HG03108 (cell line): ENCODE measurements at regions not wholly inside any gene's neighbourhood (a gene's known extent, or its start where the extent isn't known, plus 50 kb on each side); places are given as distances from the start of the nearest gene placed in this dataset.

Source experiments
- ATAC-seq: cut with Tn5 transposase; IDR thresholded peaks from one replicate; pipeline ENCODE4 v1.9.1; 2021; ENCODE audit warnings: moderate library complexity; ENCODE audit not compliant: unreplicated experiment

- ATAC-seq = no peak
Measured at GRCh38 chr14:100436745-100437406, 113.7 kb downstream of the SLC25A47 start.

DNA sequence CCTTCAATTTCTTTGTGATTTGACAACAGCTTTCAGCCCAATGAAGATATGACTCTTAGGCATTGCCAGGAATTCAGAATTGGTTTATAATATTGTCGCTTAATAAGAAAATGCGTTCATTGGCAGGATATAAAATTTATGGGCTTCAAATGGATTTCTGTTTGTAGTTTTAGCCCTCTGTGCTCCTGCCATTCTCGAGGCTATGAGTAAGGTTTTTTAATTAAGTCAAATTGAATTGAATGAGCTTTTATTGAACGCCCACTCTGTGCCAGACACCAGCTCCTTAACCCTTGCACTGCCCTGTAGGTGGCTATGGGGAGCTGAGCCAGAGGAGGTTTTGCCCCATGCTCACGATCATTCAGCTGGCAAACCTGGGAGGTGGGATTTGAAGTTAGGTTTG, 115.1 kb downstream of the SLC25A47 start:
- ATAC-seq = no peak

- ATAC-seq = no peak
Measured at GRCh38 chr14:100438678-100439592, 115.8 kb downstream of the SLC25A47 start.

DNA sequence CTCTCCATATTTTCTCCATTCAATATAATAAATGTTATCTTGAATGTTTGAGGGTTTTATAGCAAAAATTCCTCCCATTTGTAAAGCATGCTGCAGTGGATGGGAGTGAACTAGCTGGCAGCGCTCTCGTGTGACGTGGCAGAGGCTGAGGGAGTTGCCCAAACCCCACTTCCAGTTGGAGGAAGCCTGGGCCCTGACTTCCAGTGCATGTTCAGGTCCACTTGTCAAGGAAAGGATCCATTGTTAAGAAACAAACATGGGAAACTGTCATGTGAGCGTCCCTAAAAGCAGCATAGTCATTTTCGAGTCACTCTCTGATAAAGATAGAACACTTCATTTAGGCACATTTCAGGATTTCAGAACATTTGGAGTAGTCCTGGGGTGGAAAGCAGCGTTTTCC, 116.6 kb downstream of the SLC25A47 start:
- no peak for ATAC-seq

DNA sequence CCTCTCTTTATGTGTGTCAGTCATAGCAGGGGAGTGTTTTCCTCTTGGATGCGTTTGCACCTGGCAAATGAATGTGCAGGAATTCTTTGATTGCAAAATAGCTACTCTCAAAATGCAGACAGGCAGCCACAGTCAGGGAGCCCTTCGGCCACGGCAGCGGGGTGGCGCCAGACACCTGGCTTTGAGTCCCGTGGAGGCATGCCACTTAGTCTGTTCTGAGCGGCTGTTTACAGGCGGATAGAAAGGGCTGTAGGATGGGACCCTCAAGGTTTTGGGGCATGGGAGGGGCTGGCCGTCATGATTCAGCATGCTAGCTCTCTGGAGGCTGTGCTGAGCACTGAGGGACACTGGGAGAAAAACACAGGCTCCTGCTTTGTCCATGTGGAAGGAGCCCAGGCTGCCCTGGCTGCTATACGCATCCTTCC, 117.1 kb downstream of the SLC25A47 start:
- ATAC-seq = no peak

DNA sequence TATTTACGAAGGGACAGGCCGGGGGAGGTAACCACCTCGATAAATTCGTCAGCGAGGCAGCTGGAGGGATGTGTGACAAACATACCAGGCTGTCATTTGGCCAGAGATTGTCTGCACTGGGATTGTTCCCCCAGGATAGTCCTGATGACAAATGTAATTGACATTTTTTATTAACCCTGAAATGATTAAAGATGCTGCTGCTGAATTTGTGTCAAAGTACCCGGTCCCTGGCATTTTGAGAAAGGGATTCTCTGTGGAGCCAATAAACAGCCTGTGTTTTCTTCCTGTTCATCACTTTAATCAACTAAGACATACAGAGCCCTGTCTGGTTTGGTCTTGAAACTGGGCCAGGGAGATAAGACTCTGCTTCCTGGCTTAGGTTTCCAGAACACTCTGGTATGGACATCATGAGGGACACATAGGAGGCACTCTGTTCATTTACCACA, 117.6 kb downstream of the SLC25A47 start:
- ATAC-seq = no peak

DNA sequence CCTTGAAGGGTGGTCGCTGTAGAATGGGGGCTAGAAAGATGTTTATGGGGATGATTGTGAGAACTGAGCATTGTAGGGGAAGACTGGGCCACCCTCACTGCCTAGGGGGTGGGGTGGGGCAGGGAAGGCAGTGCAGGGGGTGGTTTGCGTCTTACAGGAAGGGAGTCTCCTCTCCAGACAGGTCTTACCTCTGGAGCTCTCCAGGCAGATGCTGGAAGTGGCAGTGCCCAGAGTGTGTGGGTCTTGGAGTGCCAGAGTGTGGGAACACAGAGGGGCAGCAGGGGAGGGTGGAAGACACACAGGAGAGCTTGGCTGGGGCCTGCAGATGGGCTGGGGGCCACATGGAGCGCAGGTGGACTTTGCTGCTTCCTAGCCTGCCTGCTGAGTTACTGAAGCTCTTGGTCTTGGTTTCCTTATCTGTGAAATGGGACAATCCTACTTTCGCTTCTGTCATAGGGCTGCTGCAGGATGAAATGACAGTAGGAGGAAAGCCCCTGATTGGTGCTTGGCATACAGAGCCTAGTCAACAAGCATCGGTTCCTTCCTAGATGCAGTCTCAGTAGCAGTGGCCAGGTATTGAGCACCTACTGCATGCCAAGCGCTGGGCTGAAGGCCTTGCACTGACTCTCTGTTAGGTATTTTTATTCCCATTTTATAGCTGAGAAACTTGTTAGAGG, 118.3 kb downstream of the SLC25A47 start:
- no peak for ATAC-seq

DNA sequence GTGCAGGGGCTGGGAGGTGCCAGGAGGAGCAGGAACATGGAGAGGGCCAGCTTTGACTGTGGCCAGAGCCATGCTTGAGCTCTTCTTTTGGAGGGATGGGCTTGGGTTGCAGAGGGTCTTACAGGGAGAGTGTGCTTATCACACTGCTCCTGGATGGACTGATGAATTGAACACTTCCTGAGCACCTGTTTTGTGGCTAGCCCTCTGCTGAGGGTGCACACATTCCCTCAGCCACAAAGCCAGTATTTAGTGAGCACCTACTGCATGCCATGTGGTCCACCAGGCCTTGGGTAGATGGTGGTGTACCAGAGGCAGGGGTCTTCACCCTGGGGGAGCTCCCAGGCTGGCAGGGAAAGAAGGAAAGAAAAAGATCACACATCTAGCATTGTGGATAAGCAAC, 118.9 kb downstream of the SLC25A47 start:
- no peak for ATAC-seq

GRCh38 chr14:100442498-100443490, 119.7 kb downstream of the SLC25A47 start:
- no peak for ATAC-seq

DNA sequence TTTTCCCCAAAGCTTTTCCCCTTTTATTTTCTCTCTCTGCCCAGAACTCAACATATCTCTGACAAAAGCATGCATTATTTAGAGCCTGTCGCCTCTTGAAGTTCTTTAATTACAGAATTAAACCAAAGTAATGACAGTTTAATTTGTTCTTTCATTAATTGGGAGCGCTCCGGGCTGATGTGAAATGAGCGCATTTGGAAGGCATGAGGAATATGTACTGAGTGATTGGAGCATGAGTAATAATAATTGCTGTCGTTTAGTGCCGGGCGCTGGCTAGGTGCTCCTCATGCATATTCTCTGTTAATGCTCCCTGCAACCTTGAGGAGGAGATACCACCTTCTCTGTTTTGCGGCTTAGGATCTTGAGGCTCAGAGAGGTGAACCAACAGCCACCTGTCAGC, 120.5 kb downstream of the SLC25A47 start:
- no peak for ATAC-seq

DNA sequence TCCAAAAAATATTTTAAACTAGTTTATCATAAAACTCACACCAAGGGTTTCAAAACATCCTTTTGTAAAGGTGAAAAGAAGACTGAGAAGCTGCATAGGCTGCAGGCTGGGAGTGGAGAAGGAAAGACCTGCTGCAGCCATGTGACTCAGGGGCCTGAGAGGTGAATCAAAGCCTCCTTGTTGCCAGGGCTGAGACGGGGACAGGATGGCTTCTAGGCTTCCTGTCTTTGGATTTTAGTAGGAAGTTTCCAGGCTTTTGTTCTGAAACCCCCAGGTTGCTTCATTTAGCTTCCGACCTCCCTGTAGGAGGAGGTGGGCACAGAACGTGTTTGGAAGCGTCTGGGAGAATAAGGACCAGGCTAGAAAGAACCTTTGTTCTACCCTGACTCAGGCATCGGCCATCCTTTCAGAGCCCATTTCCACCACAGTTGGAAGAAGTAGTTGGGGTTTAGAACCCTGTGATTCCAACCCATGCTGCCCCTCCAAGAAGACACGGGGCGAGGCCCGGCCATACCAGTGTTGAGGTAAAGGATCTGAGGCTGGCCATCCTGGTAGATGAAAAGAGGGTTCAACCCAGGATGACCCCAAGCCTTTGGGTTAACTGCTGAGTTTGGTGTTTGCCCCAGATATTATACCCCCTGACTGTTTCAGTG, 122.4 kb downstream of the SLC25A47 start:
- ATAC-seq = no peak

DNA sequence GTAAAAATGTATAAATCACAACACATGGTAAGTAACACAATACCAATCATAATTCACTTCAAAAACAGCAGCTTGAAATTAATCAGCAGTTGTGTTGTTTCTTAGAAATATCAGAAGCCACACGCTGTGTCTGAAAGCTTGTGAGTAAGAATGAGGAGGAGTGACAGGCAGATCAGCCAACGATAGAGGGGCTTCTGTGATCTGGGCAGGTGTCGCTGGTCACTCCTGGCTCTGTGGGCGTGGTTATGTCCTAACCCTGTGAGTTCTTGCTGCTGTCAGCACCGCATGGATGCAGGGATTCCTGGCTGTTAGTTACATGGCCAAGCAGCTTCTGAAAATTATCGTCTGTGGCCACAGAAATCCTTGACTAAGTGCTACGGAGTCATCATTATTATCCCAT, 123.4 kb downstream of the SLC25A47 start:
- no peak for ATAC-seq

DNA sequence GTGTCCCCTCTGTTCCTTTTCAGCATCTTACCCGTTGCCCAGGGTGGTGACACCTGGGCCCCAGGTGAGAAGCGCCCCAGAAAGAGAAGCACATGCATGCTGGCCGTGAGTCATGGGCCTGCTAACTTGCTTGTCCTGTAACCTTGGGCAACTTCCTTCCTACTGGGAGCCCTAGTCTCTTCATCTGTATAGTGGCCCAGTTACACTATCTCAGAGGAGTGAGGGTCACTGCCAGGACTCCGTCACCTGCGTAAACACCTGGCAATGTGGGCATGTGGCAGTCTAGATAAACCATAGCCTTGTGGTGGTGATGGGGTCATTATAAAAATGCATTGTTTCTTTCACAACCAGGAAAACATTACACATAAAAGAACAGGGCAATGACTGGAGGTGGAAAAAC, 125.2 kb downstream of the SLC25A47 start:
- no peak for ATAC-seq

DNA sequence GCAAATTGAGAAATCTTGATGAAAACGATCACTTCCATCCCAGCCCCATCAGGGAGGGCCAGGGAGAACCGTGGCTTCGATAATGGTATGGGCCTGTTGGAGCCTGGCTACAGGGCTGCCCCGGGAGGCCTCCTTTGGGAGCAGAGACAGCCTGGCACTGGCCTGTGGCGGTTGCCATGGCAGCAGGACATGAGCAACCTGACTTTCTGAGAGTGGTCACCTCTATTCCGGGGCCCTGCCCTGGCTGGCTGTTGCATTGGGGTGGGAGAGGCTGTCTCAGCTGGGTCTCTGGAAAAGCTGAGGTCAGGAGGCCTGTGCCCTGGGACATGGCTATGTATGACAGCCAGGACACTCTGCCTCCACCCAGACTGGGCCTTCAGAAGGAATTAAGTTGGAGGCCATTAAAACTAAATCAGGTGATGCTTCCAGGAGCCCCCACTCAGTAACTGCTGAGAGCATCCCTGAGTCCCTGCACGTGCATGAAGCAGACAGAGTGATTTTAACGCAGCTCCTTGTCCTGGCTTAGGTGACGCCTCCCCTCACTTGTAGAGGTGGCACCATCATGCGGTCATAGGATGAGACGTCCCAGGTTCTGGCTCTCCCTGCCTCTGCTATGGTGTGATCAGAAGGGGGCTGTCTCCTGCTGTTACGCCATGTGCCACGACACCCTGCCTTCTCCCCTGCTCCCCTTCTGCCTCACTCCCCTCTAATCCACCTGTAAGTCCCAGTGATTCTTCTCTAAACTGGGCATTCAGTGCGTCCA, 126.3 kb downstream of the SLC25A47 start:
- no peak for ATAC-seq

- no peak for ATAC-seq
Measured at GRCh38 chr14:100450049-100450448, 126.9 kb downstream of the SLC25A47 start.

DNA sequence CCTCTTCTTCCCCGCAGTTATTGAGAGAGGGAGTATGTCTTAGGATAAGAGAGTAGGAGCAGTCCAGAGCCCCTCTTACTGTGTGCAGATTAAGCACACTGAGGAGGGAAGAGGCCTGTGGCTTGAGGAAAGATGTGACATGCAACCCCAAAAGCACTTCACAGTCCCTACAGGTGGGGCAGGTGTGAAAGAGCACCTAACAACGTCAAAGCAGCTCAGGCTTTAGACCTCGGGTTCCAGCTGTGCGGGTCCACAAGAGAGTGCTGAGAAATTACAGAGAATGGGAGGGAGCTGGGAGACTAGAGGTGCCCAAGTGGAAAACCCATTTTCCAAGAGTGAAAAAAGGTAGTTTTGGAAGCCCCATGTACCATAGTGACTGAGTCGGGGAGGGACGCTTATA, 127.6 kb downstream of the SLC25A47 start:
- no peak for ATAC-seq

DNA sequence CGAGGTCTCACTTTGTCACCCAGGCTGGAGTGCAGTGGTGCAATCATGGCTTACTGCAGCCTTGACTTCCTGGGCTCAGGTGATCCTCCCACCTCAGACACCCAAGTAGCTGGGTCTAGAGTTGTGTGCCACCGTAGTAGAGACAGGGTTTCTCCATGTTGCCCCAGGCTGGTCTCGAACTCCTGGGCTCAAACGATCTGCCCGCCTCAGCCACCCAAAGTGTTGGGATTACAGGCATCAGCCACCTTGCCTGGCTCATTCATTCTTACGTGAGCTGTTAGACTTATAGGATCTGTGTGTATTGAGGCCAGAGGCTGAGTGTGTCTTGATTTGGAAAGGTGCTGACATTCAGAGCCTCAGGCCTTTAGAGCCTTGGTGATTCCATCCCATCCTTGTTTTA, 128.1 kb downstream of the SLC25A47 start:
- no peak for ATAC-seq

GRCh38 chr14:100453930-100454329, 130.8 kb downstream of the SLC25A47 start:
- ATAC-seq = no peak

DNA sequence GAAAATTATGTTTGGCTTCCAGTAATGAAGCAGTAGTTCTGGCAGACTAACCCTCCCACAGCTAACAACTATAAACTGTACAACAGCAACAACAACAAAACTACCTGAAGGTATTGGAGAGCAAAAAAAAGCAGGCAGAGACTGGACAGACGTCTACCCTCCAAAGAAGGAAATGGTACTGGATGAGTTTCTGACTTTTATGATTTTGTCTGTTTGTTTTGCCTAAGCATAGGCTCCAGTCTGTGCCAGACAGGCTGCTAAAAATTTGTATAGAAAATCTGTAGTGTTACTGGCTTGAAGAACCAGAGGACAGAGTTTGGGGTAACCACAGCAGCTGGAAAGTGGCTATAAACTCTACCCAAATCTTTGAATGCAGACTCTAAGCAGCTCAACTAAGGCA, 131.3 kb downstream of the SLC25A47 start:
- ATAC-seq = no peak
